ENCODE measurements at regions not wholly inside any gene's neighbourhood (a gene's known extent, or its start where the extent isn't known, plus 50 kb on each side); places are given as distances from the start of the nearest gene placed in this dataset.

DNA sequence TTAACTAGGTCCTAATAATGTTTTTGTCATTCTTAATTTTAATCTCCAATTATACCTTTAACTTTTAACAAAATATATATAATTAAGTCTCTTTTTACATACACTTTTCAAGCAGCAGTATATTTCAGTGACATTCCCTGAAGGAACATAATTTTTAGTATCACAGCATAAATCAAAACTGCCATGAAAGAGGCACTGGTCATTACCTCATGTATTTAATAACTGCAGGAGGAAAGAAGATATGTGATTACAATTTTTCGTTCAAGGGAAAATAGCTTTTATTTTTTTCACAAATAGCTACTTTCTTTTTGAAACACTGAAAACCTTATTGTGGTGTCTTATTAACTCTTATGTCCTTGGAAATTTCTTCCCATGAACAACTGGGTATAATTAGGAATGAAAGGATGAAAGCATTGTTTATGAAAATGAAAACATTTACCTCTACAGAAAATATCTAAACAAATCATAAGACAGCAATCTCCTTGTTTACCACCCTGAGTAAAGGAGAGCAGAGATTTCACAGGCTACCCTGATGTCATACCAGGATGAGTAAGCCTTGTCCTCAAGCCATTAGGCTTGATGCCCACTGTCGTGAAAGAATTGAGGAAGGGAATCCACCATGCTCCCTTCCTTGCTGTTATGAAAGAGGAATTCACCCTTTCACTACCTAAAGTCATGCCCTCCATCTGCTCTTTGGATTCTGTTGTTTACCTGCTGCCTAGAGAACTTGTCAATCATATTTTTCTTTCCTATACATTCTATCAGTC, 877.2 kb upstream of the PCDH20 start:
- Histone ChIP-seq H3K27me3 (ENCODE audit: insufficient read depth, low read length, poor library complexity, severe bottlenecking) (no peaks in the 10 kb centered on the region), H3K79me2 (ENCODE audit: insufficient read depth, low read length) (no peaks in the 10 kb centered on the region), H3K36me3 (ENCODE audit: insufficient read depth, low read length) (no peaks in the 10 kb centered on the region), H3K9me2 (replicated peaks; ENCODE audit: low read depth, low read length) (no peaks in the 10 kb centered on the region), H3K4me3 (ENCODE audit: low read length, poor library complexity, severe bottlenecking) (no peak overlapping the region), H3K4me2 (ENCODE audit: low read depth, low read length, poor library complexity, severe bottlenecking) (no peak overlapping the region), H3F3A (ENCODE audit: low read depth) (no peaks in the 10 kb centered on the region), H3K9ac (ENCODE audit: low read depth, low read length, poor library complexity, severe bottlenecking) (no peak overlapping the region), H3K4me1 (ENCODE audit: insufficient read depth, low read length, poor library complexity, severe bottlenecking) (no peaks in the 10 kb centered on the region), H2AFZ (ENCODE audit: low read length) (no peak overlapping the region), H4K20me1 (ENCODE audit: insufficient read depth, low read length, poor library complexity, severe bottlenecking) (no peaks in the 10 kb centered on the region), H3K9me3 (ENCODE audit: insufficient read depth, low read depth, low read length) (no peaks in the 10 kb centered on the region)
- TF ChIP-seq, protein P1, sequence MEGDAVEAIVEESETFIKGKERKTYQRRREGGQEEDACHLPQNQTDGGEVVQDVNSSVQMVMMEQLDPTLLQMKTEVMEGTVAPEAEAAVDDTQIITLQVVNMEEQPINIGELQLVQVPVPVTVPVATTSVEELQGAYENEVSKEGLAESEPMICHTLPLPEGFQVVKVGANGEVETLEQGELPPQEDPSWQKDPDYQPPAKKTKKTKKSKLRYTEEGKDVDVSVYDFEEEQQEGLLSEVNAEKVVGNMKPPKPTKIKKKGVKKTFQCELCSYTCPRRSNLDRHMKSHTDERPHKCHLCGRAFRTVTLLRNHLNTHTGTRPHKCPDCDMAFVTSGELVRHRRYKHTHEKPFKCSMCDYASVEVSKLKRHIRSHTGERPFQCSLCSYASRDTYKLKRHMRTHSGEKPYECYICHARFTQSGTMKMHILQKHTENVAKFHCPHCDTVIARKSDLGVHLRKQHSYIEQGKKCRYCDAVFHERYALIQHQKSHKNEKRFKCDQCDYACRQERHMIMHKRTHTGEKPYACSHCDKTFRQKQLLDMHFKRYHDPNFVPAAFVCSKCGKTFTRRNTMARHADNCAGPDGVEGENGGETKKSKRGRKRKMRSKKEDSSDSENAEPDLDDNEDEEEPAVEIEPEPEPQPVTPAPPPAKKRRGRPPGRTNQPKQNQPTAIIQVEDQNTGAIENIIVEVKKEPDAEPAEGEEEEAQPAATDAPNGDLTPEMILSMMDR (conservative IDR thresholded peaks at IDR 0.05; ENCODE audit: low read length): no peak
- no peak for TF ChIP-seq EZH2phosphoT487 (IDR thresholded peaks at IDR 0.05; ENCODE audit: borderline replicate concordance)

- H3K4me2 ChIP-seq (ENCODE audit: low read depth, low read length, poor library complexity, severe bottlenecking): no peak overlapping the region
- no peaks in the 10 kb centered on the region for H3K9me2 ChIP-seq (replicated peaks; ENCODE audit: low read depth, low read length)
- H3K9me3 ChIP-seq (ENCODE audit: insufficient read depth, low read depth, low read length): no peaks in the 10 kb centered on the region
- no peaks in the 10 kb centered on the region for H3K36me3 ChIP-seq (ENCODE audit: insufficient read depth, low read length)
- H4K20me1 ChIP-seq (ENCODE audit: insufficient read depth, low read length, poor library complexity, severe bottlenecking): no peaks in the 10 kb centered on the region
- TF ChIP-seq, protein P1 (conservative IDR thresholded peaks at IDR 0.05; ENCODE audit: low read length): no peak
- TF ChIP-seq EZH2phosphoT487 (IDR thresholded peaks at IDR 0.05; ENCODE audit: borderline replicate concordance): no peak
- no peaks in the 10 kb centered on the region for H3K4me1 ChIP-seq (ENCODE audit: insufficient read depth, low read length, poor library complexity, severe bottlenecking)
- no peaks in the 10 kb centered on the region for H3K79me2 ChIP-seq (ENCODE audit: insufficient read depth, low read length)
- no peaks in the 10 kb centered on the region for H3K27me3 ChIP-seq (ENCODE audit: insufficient read depth, low read length, poor library complexity, severe bottlenecking)
- H3K4me3 ChIP-seq (ENCODE audit: low read length, poor library complexity, severe bottlenecking): no peak overlapping the region
- H2AFZ ChIP-seq (ENCODE audit: low read length): no peak overlapping the region
- no peaks in the 10 kb centered on the region for H3F3A ChIP-seq (ENCODE audit: low read depth)
- H3K9ac ChIP-seq (ENCODE audit: low read depth, low read length, poor library complexity, severe bottlenecking): no peak overlapping the region
Observed at GRCh38 chr13:62290542-62290941, 874.9 kb upstream of the PCDH20 start.

DNA sequence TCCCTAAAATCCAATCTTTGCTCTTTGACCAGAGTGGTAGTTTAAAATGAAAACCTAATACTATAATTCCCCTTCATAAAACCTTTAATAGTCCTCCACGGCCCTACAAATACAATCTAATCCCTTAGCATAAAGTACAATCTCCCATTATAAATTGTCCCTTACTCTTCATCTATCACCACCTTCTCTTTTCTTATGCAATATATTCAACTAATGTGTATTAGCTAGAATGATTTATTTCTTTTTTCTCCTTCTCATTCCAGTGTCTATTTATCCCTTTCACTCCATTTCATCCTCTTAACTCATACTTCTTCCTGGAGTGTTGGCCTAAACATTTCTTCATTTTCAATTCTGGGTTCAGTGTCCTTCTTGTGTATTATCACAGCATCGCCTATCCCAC, 872.1 kb upstream of the PCDH20 start:
- no peak for TF ChIP-seq EZH2phosphoT487 (IDR thresholded peaks at IDR 0.05; ENCODE audit: borderline replicate concordance)
- TF ChIP-seq, protein P1 (conservative IDR thresholded peaks at IDR 0.05; ENCODE audit: low read length): no peak
- Histone ChIP-seq H4K20me1 (ENCODE audit: insufficient read depth, low read length, poor library complexity, severe bottlenecking) (no peaks in the 10 kb centered on the region), H3K27me3 (ENCODE audit: insufficient read depth, low read length, poor library complexity, severe bottlenecking) (no peaks in the 10 kb centered on the region), H3K79me2 (ENCODE audit: insufficient read depth, low read length) (no peaks in the 10 kb centered on the region), H3F3A (ENCODE audit: low read depth) (no peaks in the 10 kb centered on the region), H3K9me2 (replicated peaks; ENCODE audit: low read depth, low read length) (no peaks in the 10 kb centered on the region), H3K9me3 (ENCODE audit: insufficient read depth, low read depth, low read length) (no peaks in the 10 kb centered on the region), H3K9ac (ENCODE audit: low read depth, low read length, poor library complexity, severe bottlenecking) (no peak overlapping the region), H3K4me3 (ENCODE audit: low read length, poor library complexity, severe bottlenecking) (no peak overlapping the region), H3K36me3 (ENCODE audit: insufficient read depth, low read length) (no peaks in the 10 kb centered on the region), H2AFZ (ENCODE audit: low read length) (no peak overlapping the region), H3K4me2 (ENCODE audit: low read depth, low read length, poor library complexity, severe bottlenecking) (no peak overlapping the region), H3K4me1 (ENCODE audit: insufficient read depth, low read length, poor library complexity, severe bottlenecking) (no peaks in the 10 kb centered on the region)

Data from Loucy (cell line).